Fibroblast of lung (primary cell): ENCODE measurements at regions not wholly inside any gene's neighbourhood (a gene's known extent, or its start where the extent isn't known, plus 50 kb on each side); places are given as distances from the start of the nearest gene placed in this dataset.
A peak's percentile ranks its signal among the peaks of the same experiment; 100 is the strongest.

Experiments
- DNase-seq, 2 donors: peaks; one replicate each; pipeline versions ENCODE4 v3.0.0 to v3.0.0-alpha.2; 2010; ENCODE audit warnings: low read depth in 2 of 2
- H2AFZ ChIP-seq: 2 replicates; pipeline ENCODE4 v1.5.1; 2012; ENCODE audit warnings: low read length, control low read depth, inconsistent platforms
- H3K27ac ChIP-seq: 2 replicates; pipeline ENCODE4 v1.5.1; 2011; ENCODE audit warnings: low read length, control low read depth; ENCODE audit not compliant: insufficient read depth
- H3K27me3 ChIP-seq: 2 replicates; pipeline ENCODE4 v1.5.1; 2011; ENCODE audit warnings: mild to moderate bottlenecking, low read length; ENCODE audit not compliant: control insufficient read depth, insufficient read depth
- H3K36me3 ChIP-seq: 2 replicates; pipeline ENCODE4 v1.5.1; 2011; ENCODE audit warnings: low read length; ENCODE audit not compliant: control insufficient read depth, insufficient read depth
- H3K4me1 ChIP-seq: 2 replicates; pipeline ENCODE4 v1.5.1; 2011; ENCODE audit warnings: low read length; ENCODE audit not compliant: control insufficient read depth, insufficient read depth; ENCODE audit errors: extremely low read depth
- H3K4me2 ChIP-seq: 2 replicates; pipeline ENCODE4 v1.5.1; 2011; ENCODE audit warnings: low read length, control low read depth; ENCODE audit not compliant: insufficient read depth; ENCODE audit errors: extremely low read depth
- H3K4me3 ChIP-seq, 4 experiments: fragments of 200-600 bp in 1 of 4; sonication (generic) in 1 of 4; replicated peaks in 1 of 4; 2 replicates each; pipeline ENCODE4 v1.5.1; 2011 to 2016; ENCODE audit warnings: low read length in 4 of 4, low read depth in 3 of 4, mild to moderate bottlenecking in 3 of 4, control low read depth in 2 of 4, inconsistent platforms in 1 of 4, mixed read lengths in 1 of 4; ENCODE audit not compliant: insufficient read depth in 1 of 4; ENCODE audit errors: control extremely low read depth in 1 of 4
- H3K79me2 ChIP-seq: 2 replicates; pipeline ENCODE4 v1.5.1; 2012; ENCODE audit warnings: mild to moderate bottlenecking, low read length, inconsistent platforms; ENCODE audit not compliant: control insufficient read depth, insufficient read depth
- H3K9ac ChIP-seq: 2 replicates; pipeline ENCODE4 v1.5.1; 2011; ENCODE audit warnings: mild to moderate bottlenecking, low read length, control low read depth; ENCODE audit not compliant: insufficient read depth
- H3K9me3 ChIP-seq: 2 replicates; pipeline ENCODE4 v1.5.1; 2012; ENCODE audit warnings: low read depth, low read length; ENCODE audit not compliant: control insufficient read depth, insufficient read depth
- H4K20me1 ChIP-seq: 2 replicates; pipeline ENCODE4 v1.5.1; 2011; ENCODE audit warnings: low read length; ENCODE audit not compliant: control insufficient read depth, insufficient read depth; ENCODE audit errors: extremely low read depth
- EZH2 ChIP-seq: IDR thresholded peaks from 2 replicates; pipeline ENCODE4 v1.5.1; 2012; ENCODE audit warnings: low read length, control low read depth, mild to moderate bottlenecking; ENCODE audit errors: missing control alignments
- TF ChIP-seq, protein P1 (sequence below), 2 donors: IDR thresholded peaks in 1 of 2; conservative IDR thresholded peaks in 1 of 2; 1 replicate in 1 of 2; 2 replicates in 1 of 2; pipeline ENCODE4 v1.5.1; 2011 to 2012; ENCODE audit warnings: low read length in 2 of 2, control low read depth in 1 of 2, inconsistent platforms in 1 of 2, low read depth in 1 of 2, mild to moderate bottlenecking in 1 of 2

DNA sequence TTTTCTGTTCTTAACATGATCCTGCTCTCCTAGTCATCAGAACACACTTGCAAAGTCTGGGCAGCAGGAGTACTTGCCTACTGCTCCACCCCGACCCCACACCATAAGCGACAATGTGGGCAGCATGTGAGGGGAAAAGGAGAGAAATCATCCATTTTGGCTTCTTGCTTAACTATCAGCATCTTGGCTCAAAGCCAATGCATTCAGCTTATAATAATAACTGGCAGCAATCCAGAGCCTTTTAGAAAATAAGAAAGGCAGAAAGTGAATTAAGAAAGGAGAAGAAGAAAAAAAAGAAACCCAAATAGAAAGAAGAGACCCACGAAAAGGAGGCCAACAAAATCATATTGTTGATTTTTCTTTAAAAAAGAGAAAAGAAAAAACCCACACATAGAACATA lies 930.8 kb downstream of the BCL11B start:
- H3K4me3 ChIP-seq: no peak overlapping the region

DNA sequence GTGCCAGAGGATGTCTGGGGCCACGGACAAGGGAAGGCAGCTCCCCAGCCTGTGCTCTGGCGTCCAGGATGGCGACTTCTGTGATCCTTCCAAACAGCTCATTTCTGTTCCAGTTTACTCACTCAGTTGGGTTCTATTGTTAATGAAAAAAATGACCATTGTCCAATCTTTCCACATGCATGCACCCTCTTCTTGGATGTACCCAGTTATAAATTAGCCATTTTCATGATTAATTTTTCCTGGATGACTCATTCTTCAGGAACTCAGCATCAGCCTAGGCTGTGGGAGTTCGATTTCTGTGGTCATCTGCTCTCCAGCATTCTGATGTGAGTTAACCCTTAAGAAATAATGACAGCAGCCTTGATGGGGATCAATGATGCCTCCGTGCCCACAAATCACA lies 926.8 kb downstream of the BCL11B start:
- TF ChIP-seq, protein P1, sequence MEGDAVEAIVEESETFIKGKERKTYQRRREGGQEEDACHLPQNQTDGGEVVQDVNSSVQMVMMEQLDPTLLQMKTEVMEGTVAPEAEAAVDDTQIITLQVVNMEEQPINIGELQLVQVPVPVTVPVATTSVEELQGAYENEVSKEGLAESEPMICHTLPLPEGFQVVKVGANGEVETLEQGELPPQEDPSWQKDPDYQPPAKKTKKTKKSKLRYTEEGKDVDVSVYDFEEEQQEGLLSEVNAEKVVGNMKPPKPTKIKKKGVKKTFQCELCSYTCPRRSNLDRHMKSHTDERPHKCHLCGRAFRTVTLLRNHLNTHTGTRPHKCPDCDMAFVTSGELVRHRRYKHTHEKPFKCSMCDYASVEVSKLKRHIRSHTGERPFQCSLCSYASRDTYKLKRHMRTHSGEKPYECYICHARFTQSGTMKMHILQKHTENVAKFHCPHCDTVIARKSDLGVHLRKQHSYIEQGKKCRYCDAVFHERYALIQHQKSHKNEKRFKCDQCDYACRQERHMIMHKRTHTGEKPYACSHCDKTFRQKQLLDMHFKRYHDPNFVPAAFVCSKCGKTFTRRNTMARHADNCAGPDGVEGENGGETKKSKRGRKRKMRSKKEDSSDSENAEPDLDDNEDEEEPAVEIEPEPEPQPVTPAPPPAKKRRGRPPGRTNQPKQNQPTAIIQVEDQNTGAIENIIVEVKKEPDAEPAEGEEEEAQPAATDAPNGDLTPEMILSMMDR (conservative IDR thresholded peaks at IDR 0.05 in 1 of 2, IDR thresholded peaks at IDR 0.05 in 1 of 2; ENCODE audit: low read depth in 1 of 2, low read length in 2 of 2): no peak
- TF ChIP-seq EZH2: no peak
- no peak overlapping the region for H3K4me2 ChIP-seq
- peak in 1 of 2 donors; percentile 73 for DNase-seq

More for the DNA sequence above, 930.8 kb downstream of the BCL11B start:
- Histone ChIP-seq H3K27me3 (no peaks in the 10 kb centered on the region), H3K9me3 (no peaks in the 10 kb centered on the region), H4K20me1 (no peaks in the 10 kb centered on the region), H3K27ac (no peak overlapping the region), H3K4me2 (no peak overlapping the region), H3K9ac (no peak overlapping the region), H3K79me2 (no peaks in the 10 kb centered on the region), H3K36me3 (no peaks in the 10 kb centered on the region), H3K4me1 (no peaks in the 10 kb centered on the region), H2AFZ (no peak overlapping the region)
- TF ChIP-seq, protein P1 (conservative IDR thresholded peaks at IDR 0.05 in 1 of 2, IDR thresholded peaks at IDR 0.05 in 1 of 2; ENCODE audit: low read depth in 1 of 2, low read length in 2 of 2): no peak
- no peak for TF ChIP-seq EZH2
- DNase-seq: no peak

DNA sequence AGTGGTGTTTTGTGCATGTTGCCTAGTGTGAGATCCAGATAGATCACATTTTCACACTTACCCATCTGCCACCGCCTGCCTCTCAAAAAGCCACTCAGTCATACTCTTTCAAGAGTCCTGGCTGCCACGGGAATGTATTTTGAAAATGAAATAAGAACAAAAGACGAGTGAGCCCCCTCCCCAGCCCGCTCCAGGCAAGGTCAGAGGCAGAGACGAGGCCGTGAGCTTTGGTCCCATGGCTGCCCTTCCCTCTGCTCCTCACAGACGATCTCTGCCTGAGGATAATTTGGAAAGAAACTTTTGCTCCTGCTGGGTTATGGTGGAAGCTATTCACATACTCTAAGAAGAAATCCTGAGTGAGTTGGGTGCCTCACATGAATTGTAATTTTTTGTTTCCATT lies 924.3 kb downstream of the BCL11B start:
- Histone ChIP-seq H3K27me3 (no peaks in the 10 kb centered on the region), H4K20me1 (no peaks in the 10 kb centered on the region), H3K79me2 (no peaks in the 10 kb centered on the region), H2AFZ (no peak overlapping the region), H3K4me2 (no peak overlapping the region), H3K9ac (no peak overlapping the region), H3K4me1 (no peaks in the 10 kb centered on the region), H3K27ac (no peak overlapping the region), H3K9me3 (no peaks in the 10 kb centered on the region), H3K4me3 (no peak overlapping the region), H3K36me3 (no peaks in the 10 kb centered on the region)
- DNase-seq: no peak
- TF ChIP-seq EZH2: no peak
- TF ChIP-seq, protein P1 (conservative IDR thresholded peaks at IDR 0.05 in 1 of 2, IDR thresholded peaks at IDR 0.05 in 1 of 2; ENCODE audit: low read depth in 1 of 2, low read length in 2 of 2): no peak

More for the DNA sequence above, 926.8 kb downstream of the BCL11B start:
- Histone ChIP-seq H4K20me1 (no peaks in the 10 kb centered on the region), H3K9me3 (no peaks in the 10 kb centered on the region), H3K4me3 (no peak overlapping the region), H3K79me2 (no peaks in the 10 kb centered on the region), H2AFZ (no peak overlapping the region), H3K4me1 (no peaks in the 10 kb centered on the region), H3K9ac (no peak overlapping the region), H3K27ac (no peak overlapping the region), H3K36me3 (no peaks in the 10 kb centered on the region), H3K27me3 (no peaks in the 10 kb centered on the region)
